CD4-positive, alpha-beta T cell (primary cell): ENCODE measurements at regions not wholly inside any gene's neighbourhood (a gene's known extent, or its start where the extent isn't known, plus 50 kb on each side); places are given as distances from the start of the nearest gene placed in this dataset.

Experiments used
- ATAC-seq: fragments of 200-7000 bp; cut with Tn5 transposase; one replicate; pipeline ENCODE4 v1.10.0; 2022; ENCODE audit warnings: mild to moderate bottlenecking; ENCODE audit not compliant: poor library complexity
- CTCF ChIA-PET: fragments of 350-600 bp; sonication (Branson Sonifier 250); formaldehyde crosslinking; loops from one replicate; lab custom pipeline; 2021; ENCODE audit warnings: antibody characterized with exemption, inconsistent platforms; lab: Charles Lee
- POLR2A ChIA-PET: fragments of 350-600 bp; sonication (Branson Sonifier 250); formaldehyde crosslinking; loops from one replicate; lab custom pipeline; 2021; ENCODE audit warnings: antibody characterized with exemption, inconsistent platforms; lab: Charles Lee
- DNase-seq, 14 experiments: peaks; one replicate each; pipeline ENCODE4 v3.0.0-alpha.2; 2013 to 2020; ENCODE audit warnings: mixed read lengths in 2 of 14
- H3K27ac ChIP-seq, 2 donors: one replicate each; pipeline versions ENCODE4 v1.5.1 to v1.7.0; 2013; ENCODE audit warnings: low read length in 2 of 2, low read depth in 1 of 2, mild to moderate bottlenecking in 1 of 2
- H3K27me3 ChIP-seq, 2 experiments: 1 replicate in 1 of 2; 2 replicates in 1 of 2; pipeline versions ENCODE4 v1.6.1 to v1.7.0; 2013; ENCODE audit warnings: low read length in 2 of 2, control low read depth in 1 of 2, mild to moderate bottlenecking in 1 of 2, moderate library complexity in 1 of 2; ENCODE audit not compliant: insufficient read depth in 2 of 2, control insufficient read depth in 1 of 2
- H3K36me3 ChIP-seq: one replicate; pipeline ENCODE4 v1.6.1; 2013; ENCODE audit warnings: low read length, control low read depth; ENCODE audit not compliant: insufficient read depth
- H3K4me1 ChIP-seq: one replicate; pipeline ENCODE4 v1.6.1; 2013; ENCODE audit warnings: low read length, control low read depth; ENCODE audit not compliant: insufficient read depth
- H3K4me3 ChIP-seq: one replicate; pipeline ENCODE4 v1.5.1; 2013; ENCODE audit warnings: mild to moderate bottlenecking, low read length, moderate library complexity
- H3K9me3 ChIP-seq, 2 experiments: 1 replicate in 1 of 2; 2 replicates in 1 of 2; pipeline versions ENCODE4 v1.6.1 to v1.7.0; 2013; ENCODE audit warnings: low read length in 2 of 2, mild to moderate bottlenecking in 2 of 2, control low read depth in 1 of 2, moderate library complexity in 1 of 2; ENCODE audit not compliant: control insufficient read depth in 1 of 2, insufficient read depth in 1 of 2
- H3K27ac Mint-ChIP-seq: one replicate; pipeline ENCODE4 v1.8.0; 2020; ENCODE audit warnings: mixed read lengths
- H3K27me3 Mint-ChIP-seq: one replicate; pipeline ENCODE4 v1.8.0; 2021; ENCODE audit warnings: mixed read lengths
- H3K36me3 Mint-ChIP-seq: one replicate; pipeline ENCODE4 v1.8.0; 2021; ENCODE audit warnings: low read depth, mixed read lengths
- H3K4me1 Mint-ChIP-seq: one replicate; pipeline ENCODE4 v1.8.0; 2021; ENCODE audit warnings: low read depth, mixed read lengths
- H3K4me3 Mint-ChIP-seq: one replicate; pipeline ENCODE4 v1.8.0; 2020; ENCODE audit warnings: mild to moderate bottlenecking, mixed read lengths
- H3K9me3 Mint-ChIP-seq: one replicate; pipeline ENCODE4 v1.8.0; 2020; ENCODE audit warnings: mixed read lengths
- intact Hi-C, 2 experiments: fragments of 100-400 bp; cut with DNase I in 1 of 2; cut with micrococcal nuclease in 1 of 2; formaldehyde crosslinking; loops; one replicate each; pipeline versions ENCODE4 v1.15.1 to v1.9.0; 2023 to 2025; cut with DNase I, micrococcal nuclease
- TF ChIP-seq, protein P1 (sequence below): fragments of 200-600 bp; IDR thresholded peaks from one replicate; pipeline ENCODE4 v1.8.0; 2022; ENCODE audit warnings: antibody characterized with exemption, mild to moderate bottlenecking

DNA sequence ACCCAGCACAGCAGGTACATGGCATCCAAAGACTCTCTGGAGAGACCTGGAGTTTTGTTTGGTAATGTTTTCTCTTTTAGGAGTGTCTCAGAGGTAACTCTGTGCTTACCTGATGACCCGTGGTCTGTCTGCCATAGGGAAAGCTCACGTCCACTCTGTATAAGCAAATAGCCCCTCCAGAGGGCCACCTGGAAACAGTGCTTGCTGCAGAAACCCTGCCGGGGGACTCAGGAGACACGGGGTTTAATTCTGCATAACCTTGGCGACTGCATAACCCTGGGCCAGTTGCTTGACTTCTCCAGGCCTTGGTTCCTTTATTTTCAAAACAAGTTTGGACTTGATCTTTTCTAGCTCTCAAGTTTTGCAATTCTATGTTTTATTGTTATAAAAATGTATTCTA, 187.2 kb upstream of the SOX1 start:
- H3K27me3 Mint-ChIP-seq: peaks cover 5% of the 10 kb centered on the region
- H3K36me3 Mint-ChIP-seq: no peaks in the 10 kb centered on the region
- no peaks in the 10 kb centered on the region for H3K9me3 Mint-ChIP-seq
- H3K4me1 Mint-ChIP-seq: no peaks in the 10 kb centered on the region
- no peaks in the 10 kb centered on the region for H3K4me1 ChIP-seq
- H3K36me3 ChIP-seq: no peaks in the 10 kb centered on the region
- H3K27me3 ChIP-seq: no peaks in the 10 kb centered on the region
- intact Hi-C loops: no loop called here
- no peak for DNase-seq
- CTCF ChIA-PET: no interaction called here
- H3K27ac Mint-ChIP-seq: no peak overlapping the region
- POLR2A ChIA-PET: no interaction called here
- ATAC-seq: no peak
- H3K4me3 ChIP-seq: no peak overlapping the region
- no peak overlapping the region for H3K4me3 Mint-ChIP-seq
- H3K27ac ChIP-seq: no peak overlapping the region
- TF ChIP-seq, protein P1, sequence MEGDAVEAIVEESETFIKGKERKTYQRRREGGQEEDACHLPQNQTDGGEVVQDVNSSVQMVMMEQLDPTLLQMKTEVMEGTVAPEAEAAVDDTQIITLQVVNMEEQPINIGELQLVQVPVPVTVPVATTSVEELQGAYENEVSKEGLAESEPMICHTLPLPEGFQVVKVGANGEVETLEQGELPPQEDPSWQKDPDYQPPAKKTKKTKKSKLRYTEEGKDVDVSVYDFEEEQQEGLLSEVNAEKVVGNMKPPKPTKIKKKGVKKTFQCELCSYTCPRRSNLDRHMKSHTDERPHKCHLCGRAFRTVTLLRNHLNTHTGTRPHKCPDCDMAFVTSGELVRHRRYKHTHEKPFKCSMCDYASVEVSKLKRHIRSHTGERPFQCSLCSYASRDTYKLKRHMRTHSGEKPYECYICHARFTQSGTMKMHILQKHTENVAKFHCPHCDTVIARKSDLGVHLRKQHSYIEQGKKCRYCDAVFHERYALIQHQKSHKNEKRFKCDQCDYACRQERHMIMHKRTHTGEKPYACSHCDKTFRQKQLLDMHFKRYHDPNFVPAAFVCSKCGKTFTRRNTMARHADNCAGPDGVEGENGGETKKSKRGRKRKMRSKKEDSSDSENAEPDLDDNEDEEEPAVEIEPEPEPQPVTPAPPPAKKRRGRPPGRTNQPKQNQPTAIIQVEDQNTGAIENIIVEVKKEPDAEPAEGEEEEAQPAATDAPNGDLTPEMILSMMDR: no peak
- H3K9me3 ChIP-seq: peaks cover 0 to 12% of the 10 kb centered on the region in 2 experiments

DNA sequence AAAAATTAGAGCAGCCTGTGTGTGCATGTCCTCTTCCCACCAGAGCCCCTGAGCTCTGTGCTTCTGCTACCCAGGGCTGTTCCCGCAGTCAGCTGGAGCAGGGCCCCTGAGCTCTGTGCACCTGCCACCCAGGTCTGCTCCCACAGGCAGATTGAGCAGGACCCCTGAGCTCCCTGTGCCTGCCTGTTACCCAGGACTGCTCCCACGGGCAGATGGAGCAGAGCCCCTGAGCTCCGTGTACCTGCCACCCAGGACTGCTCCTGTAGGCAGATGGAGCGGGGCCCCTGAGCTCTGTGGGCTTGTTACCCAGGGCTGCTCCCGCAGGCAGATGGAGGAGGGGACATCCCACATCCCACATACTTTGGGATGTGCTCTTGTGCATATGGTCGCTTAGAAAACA, 186.8 kb upstream of the SOX1 start:
- ChIA-PET POLR2A (no interaction called here), CTCF (no interaction called here)
- no peak overlapping the region for H3K4me3 ChIP-seq
- no peaks in the 10 kb centered on the region for H3K4me1 ChIP-seq
- no peaks in the 10 kb centered on the region for H3K4me1 Mint-ChIP-seq
- H3K27me3 ChIP-seq: no peaks in the 10 kb centered on the region
- H3K9me3 Mint-ChIP-seq: no peaks in the 10 kb centered on the region
- ATAC-seq (no peak), DNase-seq (no peak)
- TF ChIP-seq, protein P1: no peak
- no peaks in the 10 kb centered on the region for H3K36me3 Mint-ChIP-seq
- no peak overlapping the region for H3K27ac Mint-ChIP-seq
- peaks cover 5% of the 10 kb centered on the region for H3K27me3 Mint-ChIP-seq
- peaks cover 0 to 12% of the 10 kb centered on the region in 2 experiments for H3K9me3 ChIP-seq
- intact Hi-C loops: no loop called here
- H3K36me3 ChIP-seq: no peaks in the 10 kb centered on the region
- H3K4me3 Mint-ChIP-seq: no peak overlapping the region
- no peak overlapping the region for H3K27ac ChIP-seq

DNA sequence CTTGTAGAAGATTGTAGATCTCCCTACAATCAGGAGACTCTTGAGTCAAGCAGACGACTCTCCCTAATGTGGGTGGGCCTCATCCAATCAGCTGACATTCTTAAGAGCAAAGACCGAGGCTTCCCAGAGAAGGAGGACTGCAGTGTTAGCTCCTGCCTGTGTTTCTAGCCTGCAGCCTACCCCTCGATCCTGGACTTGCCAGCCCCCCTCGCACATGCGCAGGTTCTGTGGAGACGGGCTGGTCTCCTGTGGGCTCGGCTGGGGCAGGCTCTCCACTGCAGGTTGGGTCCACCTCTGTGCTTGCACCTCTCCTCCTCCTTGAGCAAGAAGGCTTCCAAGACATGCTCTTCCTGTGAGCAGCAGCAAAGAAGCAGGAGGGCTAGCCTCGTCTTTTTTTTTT, 185.2 kb upstream of the SOX1 start:
- H3K36me3 ChIP-seq: no peaks in the 10 kb centered on the region
- H3K4me1 ChIP-seq: no peaks in the 10 kb centered on the region
- H3K4me3 Mint-ChIP-seq: no peak overlapping the region
- no peaks in the 10 kb centered on the region for H3K9me3 Mint-ChIP-seq
- no peak overlapping the region for H3K4me3 ChIP-seq
- TF ChIP-seq, protein P1: no peak
- peaks cover 5% of the 10 kb centered on the region for H3K27me3 Mint-ChIP-seq
- CTCF ChIA-PET: no interaction called here
- no peak for ATAC-seq
- H3K4me1 Mint-ChIP-seq: no peaks in the 10 kb centered on the region
- no peaks in the 10 kb centered on the region for H3K27me3 ChIP-seq
- peaks cover 0 to 20% of the 10 kb centered on the region in 2 experiments for H3K9me3 ChIP-seq
- no peak for DNase-seq
- no peak overlapping the region for H3K27ac Mint-ChIP-seq
- H3K36me3 Mint-ChIP-seq: no peaks in the 10 kb centered on the region
- no peak overlapping the region for H3K27ac ChIP-seq
- POLR2A ChIA-PET: no interaction called here
- intact Hi-C loops: no loop called here
